Endodermal cell (in vitro differentiated cells): ENCODE measurements at regions not wholly inside any gene's neighbourhood (a gene's known extent, or its start where the extent isn't known, plus 50 kb on each side); places are given as distances from the start of the nearest gene placed in this dataset.

ENCODE experiments used
- DNase-seq: peaks from one replicate; pipeline ENCODE4 v3.0.0-alpha.2; 2017
- H3K27ac ChIP-seq: 2 replicates; pipeline ENCODE4 v1.5.1; 2013; ENCODE audit warnings: mild to moderate bottlenecking, low read depth, low read length, moderate library complexity
- H3K27me3 ChIP-seq: 2 replicates; pipeline ENCODE4 v1.6.1; 2013; ENCODE audit warnings: mild to moderate bottlenecking, low read length, moderate library complexity; ENCODE audit not compliant: insufficient read depth, control insufficient read depth, poor library complexity, severe bottlenecking
- H3K36me3 ChIP-seq: 2 replicates; pipeline ENCODE4 v1.7.0; 2013; ENCODE audit warnings: mild to moderate bottlenecking, low read length, moderate library complexity; ENCODE audit not compliant: control insufficient read depth, insufficient read depth
- H3K4me1 ChIP-seq: one replicate; pipeline ENCODE4 v1.7.0; 2013; ENCODE audit warnings: low read length; ENCODE audit not compliant: control insufficient read depth, insufficient read depth
- H3K4me3 ChIP-seq: 2 replicates; pipeline ENCODE4 v1.5.1; 2013; ENCODE audit warnings: mild to moderate bottlenecking, low read length, moderate library complexity
- H3K9ac ChIP-seq: 2 replicates; pipeline ENCODE4 v1.6.1; 2013; ENCODE audit warnings: mild to moderate bottlenecking, low read length, moderate library complexity; ENCODE audit not compliant: poor library complexity, severe bottlenecking; ENCODE audit errors: extremely low read depth
- H3K9me3 ChIP-seq: 2 replicates; pipeline ENCODE4 v1.6.1; 2013; ENCODE audit warnings: mild to moderate bottlenecking, low read length, moderate library complexity; ENCODE audit not compliant: control insufficient read depth
- H3K27ac Mint-ChIP-seq: 2 replicates; pipeline ENCODE4 v1.8.0; 2020; ENCODE audit warnings: mixed read lengths
- H3K27me3 Mint-ChIP-seq: 2 replicates; pipeline ENCODE4 v1.8.0; 2021; ENCODE audit warnings: mild to moderate bottlenecking, mixed read lengths; ENCODE audit not compliant: insufficient read depth
- H3K36me3 Mint-ChIP-seq: 2 replicates; pipeline ENCODE4 v1.8.0; 2020; ENCODE audit warnings: low read depth, mixed read lengths
- H3K4me1 Mint-ChIP-seq: 2 replicates; pipeline ENCODE4 v1.8.0; 2020; ENCODE audit warnings: mixed read lengths
- H3K4me3 Mint-ChIP-seq: 2 replicates; pipeline ENCODE4 v1.8.0; 2020; ENCODE audit warnings: mild to moderate bottlenecking, moderate library complexity, mixed read lengths
- H3K9me3 Mint-ChIP-seq: 2 replicates; pipeline ENCODE4 v1.8.0; 2020; ENCODE audit warnings: mild to moderate bottlenecking, mixed read lengths
- WGBS, 2 experiments: methylation state at CpG; one replicate each; pipeline versions ENCODE4 v1.1.5 to v1.1.7; 2013; ENCODE audit warnings: missing lambda C conversion rate in 2 of 2, mixed read lengths in 1 of 2; ENCODE audit not compliant: insufficient coverage in 1 of 2, insufficient read length in 1 of 2; 5-methylcytosine and 5-hydroxymethylcytosine counted together
- TF ChIP-seq, protein P1 (sequence below): fragments of 200-600 bp; sonication (generic); conservative IDR thresholded peaks from 2 replicates; pipeline ENCODE4 v1.5.0; 2021; ENCODE audit warnings: antibody characterized with exemption, mild to moderate bottlenecking

DNA sequence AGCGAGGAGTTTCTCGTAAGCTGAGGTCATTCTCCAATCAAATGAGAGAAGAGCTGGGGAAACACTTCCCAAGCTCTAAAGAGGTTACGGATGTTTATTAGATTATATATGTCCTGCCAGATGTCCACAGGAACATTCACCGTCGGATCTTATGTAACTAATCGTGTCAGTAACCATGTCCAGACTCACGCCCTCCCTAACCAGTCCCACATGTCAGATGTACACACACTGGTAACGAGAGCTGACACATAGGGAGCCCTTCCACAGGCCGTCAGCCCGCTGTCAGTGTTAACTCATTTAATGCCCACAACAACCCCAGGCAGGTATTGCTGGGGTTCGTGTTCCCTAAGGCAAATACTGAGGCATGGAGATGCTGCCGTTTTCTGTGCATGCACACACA is 223.7 kb upstream of the RTL1 start:
- Mint-ChIP-seq H3K27ac (no peak overlapping the region), H3K4me1 (peaks cover 30% of the 10 kb centered on the region), H3K36me3 (no peaks in the 10 kb centered on the region), H3K4me3 (no peak overlapping the region), H3K9me3 (peaks cover 6% of the 10 kb centered on the region), H3K27me3 (no peaks in the 10 kb centered on the region)
- WGBS, 2 experiments, result 91 to 97% methylated on average over 11 to 12 of the region's 12 CpGs
- H3K27me3 ChIP-seq, result no peaks in the 10 kb centered on the region
- DNase-seq, result no peak
- H3K27ac ChIP-seq, result no peak overlapping the region
- H3K36me3 ChIP-seq, result no peaks in the 10 kb centered on the region
- peaks cover 14% of the 10 kb centered on the region for H3K4me1 ChIP-seq
- no peak overlapping the region for H3K4me3 ChIP-seq
- TF ChIP-seq, protein P1, sequence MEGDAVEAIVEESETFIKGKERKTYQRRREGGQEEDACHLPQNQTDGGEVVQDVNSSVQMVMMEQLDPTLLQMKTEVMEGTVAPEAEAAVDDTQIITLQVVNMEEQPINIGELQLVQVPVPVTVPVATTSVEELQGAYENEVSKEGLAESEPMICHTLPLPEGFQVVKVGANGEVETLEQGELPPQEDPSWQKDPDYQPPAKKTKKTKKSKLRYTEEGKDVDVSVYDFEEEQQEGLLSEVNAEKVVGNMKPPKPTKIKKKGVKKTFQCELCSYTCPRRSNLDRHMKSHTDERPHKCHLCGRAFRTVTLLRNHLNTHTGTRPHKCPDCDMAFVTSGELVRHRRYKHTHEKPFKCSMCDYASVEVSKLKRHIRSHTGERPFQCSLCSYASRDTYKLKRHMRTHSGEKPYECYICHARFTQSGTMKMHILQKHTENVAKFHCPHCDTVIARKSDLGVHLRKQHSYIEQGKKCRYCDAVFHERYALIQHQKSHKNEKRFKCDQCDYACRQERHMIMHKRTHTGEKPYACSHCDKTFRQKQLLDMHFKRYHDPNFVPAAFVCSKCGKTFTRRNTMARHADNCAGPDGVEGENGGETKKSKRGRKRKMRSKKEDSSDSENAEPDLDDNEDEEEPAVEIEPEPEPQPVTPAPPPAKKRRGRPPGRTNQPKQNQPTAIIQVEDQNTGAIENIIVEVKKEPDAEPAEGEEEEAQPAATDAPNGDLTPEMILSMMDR, result no peak
- peaks cover 5% of the 10 kb centered on the region for H3K9me3 ChIP-seq
- H3K9ac ChIP-seq, result no peak overlapping the region

- H3K27me3 Mint-ChIP-seq, result no peaks in the 10 kb centered on the region
- H3K4me3 ChIP-seq, result no peak overlapping the region
- peaks cover 8% of the 10 kb centered on the region for H3K9me3 ChIP-seq
- H3K9me3 Mint-ChIP-seq, result peaks cover 6% of the 10 kb centered on the region
- H3K36me3 Mint-ChIP-seq, result no peaks in the 10 kb centered on the region
- H3K4me1 ChIP-seq, result peaks cover 15% of the 10 kb centered on the region
- H3K4me1 Mint-ChIP-seq, result peaks cover 34% of the 10 kb centered on the region
- H3K36me3 ChIP-seq, result no peaks in the 10 kb centered on the region
- no peak overlapping the region for H3K27ac Mint-ChIP-seq
- no peak overlapping the region for H3K9ac ChIP-seq
- WGBS, 2 experiments, result 90% methylated on average over 19 to 30 of the region's 30 CpGs
- H3K27me3 ChIP-seq, result no peaks in the 10 kb centered on the region
- TF ChIP-seq, protein P1, result no peak
- H3K4me3 Mint-ChIP-seq, result no peak overlapping the region
- H3K27ac ChIP-seq, result no peak overlapping the region
- DNase-seq, result peak; percentile 45
Observed at GRCh38 chr14:101128478-101129321, 225.2 kb upstream of the RTL1 start.

DNA sequence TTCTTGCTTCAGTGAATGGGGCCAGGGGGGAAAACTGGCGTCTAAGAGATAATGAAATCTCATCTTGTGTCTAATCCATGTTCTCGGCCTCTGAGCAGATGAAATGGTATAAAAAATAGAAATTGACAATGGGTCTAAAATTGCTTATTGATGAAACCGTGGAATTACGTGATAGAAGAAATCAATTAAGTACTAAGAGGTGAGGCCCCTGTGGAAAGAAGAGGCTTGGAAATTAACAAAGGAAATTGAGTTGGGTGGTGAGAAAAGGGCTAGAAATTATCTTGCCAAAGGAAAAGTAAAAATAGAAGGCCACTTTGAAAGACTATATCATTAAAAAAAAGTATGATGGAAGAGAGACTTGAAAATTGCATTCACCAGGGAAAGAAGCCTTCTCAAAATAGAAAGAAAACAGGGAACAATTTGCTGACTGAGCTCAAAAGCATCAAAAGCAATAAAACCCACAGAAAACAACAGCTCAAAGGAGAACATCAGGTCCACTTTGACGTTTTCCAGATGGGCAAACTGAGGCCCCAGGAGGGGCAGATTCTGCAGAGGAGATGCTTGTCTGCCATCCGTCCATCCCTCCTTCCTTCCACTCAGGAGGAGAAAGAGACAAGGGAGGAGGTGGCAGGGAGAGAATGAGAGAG is 226.1 kb upstream of the RTL1 start:
- Histone ChIP-seq H3K4me3 (no peak overlapping the region), H3K27ac (no peak overlapping the region), H3K9ac (no peak overlapping the region), H3K9me3 (peaks cover 11% of the 10 kb centered on the region), H3K27me3 (no peaks in the 10 kb centered on the region), H3K36me3 (no peaks in the 10 kb centered on the region), H3K4me1 (peaks cover 15% of the 10 kb centered on the region)
- WGBS, 2 experiments, result 81 to 96% methylated on average over 4 to 5 of the region's 6 CpGs
- Mint-ChIP-seq H3K4me3 (no peak overlapping the region), H3K9me3 (peaks cover 6% of the 10 kb centered on the region), H3K4me1 (peaks cover 36% of the 10 kb centered on the region), H3K27me3 (no peaks in the 10 kb centered on the region), H3K36me3 (no peaks in the 10 kb centered on the region), H3K27ac (no peak overlapping the region)
- no peak for DNase-seq
- TF ChIP-seq, protein P1, result no peak
